GM12892 (cell line): ENCODE measurements at regions not wholly inside any gene's neighbourhood (a gene's known extent, or its start where the extent isn't known, plus 50 kb on each side); places are given as distances from the start of the nearest gene placed in this dataset.

Experiments used
- POLR2A ChIP-seq: IDR thresholded peaks from 2 replicates; pipeline ENCODE4 v1.6.1; 2011; ENCODE audit warnings: low read depth, low read length, control low read depth
- TAF1 ChIP-seq: IDR thresholded peaks from 2 replicates; pipeline ENCODE4 v1.6.1; 2011; ENCODE audit warnings: low read depth, mild to moderate bottlenecking, control low read depth, low read length, borderline replicate concordance

DNA sequence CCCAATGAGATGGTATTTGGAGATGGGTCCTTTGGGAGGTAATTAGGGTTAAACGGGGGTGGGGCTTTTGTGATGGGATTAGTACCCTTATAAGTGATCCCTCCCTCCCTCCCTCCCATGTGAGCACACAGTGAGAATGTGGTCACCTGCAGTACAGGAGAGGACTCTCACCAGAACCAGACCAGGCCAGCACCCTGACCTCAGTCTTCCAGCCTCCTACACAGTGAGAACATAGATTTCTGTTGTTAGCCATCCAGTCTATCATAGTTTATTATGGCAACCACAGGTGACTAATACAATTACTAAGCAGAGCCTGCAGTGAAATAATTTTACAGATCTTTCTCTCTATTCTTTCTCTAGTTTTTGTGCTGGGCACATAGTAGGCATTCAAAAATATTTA, 137.7 kb upstream of the PKDCC start:
- TF ChIP-seq POLR2A (no peak), TAF1 (no peak)
